ENCODE measurements at regions not wholly inside any gene's neighbourhood (a gene's known extent, or its start where the extent isn't known, plus 50 kb on each side); places are given as distances from the start of the nearest gene placed in this dataset.
A peak's percentile ranks its signal among the peaks of the same experiment; 100 is the strongest.

DNA sequence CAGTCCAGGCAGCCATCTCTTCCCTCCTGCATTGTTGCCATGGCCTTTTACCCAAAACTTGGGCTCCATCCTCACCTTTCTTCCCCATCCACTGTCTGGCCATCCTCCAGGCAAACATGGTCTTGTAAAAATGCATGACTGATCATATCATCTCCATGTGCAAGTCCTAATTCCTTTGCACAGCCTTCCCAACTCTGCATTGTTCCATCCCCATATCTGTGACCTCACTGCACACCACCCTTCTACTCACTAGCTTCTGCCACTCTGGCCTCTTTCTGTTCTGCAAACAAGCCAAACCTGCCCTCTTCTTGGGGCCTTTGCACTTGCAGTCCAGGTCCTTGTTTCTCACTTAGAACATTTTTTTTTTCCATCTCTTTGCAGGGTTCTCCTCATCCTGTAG lies 230.1 kb upstream of the GJB5 start:
- DNase-seq (ENCODE audit: low read depth), result no peak
- no peak overlapping the region for H3K4me3 ChIP-seq (ENCODE audit: low read depth, low read length)
- TF ChIP-seq, protein P1, sequence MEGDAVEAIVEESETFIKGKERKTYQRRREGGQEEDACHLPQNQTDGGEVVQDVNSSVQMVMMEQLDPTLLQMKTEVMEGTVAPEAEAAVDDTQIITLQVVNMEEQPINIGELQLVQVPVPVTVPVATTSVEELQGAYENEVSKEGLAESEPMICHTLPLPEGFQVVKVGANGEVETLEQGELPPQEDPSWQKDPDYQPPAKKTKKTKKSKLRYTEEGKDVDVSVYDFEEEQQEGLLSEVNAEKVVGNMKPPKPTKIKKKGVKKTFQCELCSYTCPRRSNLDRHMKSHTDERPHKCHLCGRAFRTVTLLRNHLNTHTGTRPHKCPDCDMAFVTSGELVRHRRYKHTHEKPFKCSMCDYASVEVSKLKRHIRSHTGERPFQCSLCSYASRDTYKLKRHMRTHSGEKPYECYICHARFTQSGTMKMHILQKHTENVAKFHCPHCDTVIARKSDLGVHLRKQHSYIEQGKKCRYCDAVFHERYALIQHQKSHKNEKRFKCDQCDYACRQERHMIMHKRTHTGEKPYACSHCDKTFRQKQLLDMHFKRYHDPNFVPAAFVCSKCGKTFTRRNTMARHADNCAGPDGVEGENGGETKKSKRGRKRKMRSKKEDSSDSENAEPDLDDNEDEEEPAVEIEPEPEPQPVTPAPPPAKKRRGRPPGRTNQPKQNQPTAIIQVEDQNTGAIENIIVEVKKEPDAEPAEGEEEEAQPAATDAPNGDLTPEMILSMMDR (conservative IDR thresholded peaks at IDR 0.05; ENCODE audit: low read depth, low read length), result no peak

DNA sequence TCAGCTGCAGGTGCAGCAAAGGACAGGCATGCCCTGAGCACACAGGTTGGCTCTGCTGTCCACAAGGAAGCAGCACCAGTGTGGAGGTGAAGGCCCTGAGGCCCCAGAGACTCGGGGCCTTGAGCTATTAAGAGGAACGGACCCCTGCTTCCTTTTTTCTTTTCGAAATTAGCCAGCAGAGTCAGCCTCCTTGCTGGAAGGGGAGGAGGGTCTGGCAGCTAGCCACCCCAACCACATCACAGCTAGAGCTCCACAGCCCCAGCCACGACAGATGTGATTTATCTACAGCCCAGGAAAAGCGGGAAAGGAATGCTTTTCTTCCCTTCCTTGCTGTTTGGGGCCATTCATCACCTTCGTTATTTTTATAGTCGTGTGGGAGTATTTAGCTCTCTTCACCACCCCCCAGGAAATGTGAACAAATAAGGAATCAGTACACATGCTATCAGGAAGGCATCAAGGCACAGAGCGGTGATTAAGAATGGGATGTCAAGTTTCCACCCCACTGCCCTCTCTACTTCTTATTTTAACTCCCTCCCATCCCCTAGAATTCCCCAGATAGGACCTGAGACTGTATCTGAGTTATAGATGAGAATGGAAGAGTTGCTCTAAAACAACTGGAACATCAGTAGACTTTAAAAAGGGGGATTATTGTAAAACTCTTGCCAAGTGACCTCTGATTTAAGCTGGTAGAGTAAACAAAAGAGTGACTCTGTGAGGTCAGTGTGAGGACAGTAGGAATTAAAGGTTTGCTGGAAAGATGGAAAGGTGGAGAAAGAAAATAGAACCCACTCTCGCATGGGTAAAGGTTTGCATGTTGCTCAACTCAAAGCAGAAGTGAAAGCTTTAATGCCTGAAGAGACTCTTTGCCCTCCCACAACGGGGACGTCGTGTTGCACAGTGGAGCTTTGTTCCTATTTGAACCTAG lies 224.7 kb upstream of the GJB5 start:
- no peak for DNase-seq (ENCODE audit: low read depth)
- TF ChIP-seq, protein P1 (conservative IDR thresholded peaks at IDR 0.05; ENCODE audit: low read depth, low read length), result no peak
- no peak overlapping the region for H3K4me3 ChIP-seq (ENCODE audit: low read depth, low read length)

DNA sequence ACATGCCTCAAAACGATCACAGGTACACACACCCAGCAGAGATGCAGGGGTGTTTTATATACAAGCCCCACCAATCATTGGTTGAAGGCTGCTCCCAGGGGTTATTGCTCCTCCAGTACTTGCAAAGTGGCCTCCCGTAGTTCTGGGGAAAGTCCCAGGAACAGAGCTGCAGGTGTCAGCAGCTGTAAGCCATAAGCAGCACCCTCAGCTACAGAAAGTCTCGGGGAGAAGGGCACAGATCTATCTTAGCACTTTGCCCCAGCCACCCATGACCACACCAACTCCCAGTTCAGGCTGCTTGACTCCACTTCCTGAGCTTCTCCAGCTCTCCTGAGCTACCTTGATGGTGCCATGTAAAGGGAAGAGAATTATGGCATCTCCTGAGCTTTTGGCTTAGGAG lies 222.7 kb upstream of the GJB5 start:
- no peak overlapping the region for H3K4me3 ChIP-seq (ENCODE audit: low read depth, low read length)
- DNase-seq (ENCODE audit: low read depth), result no peak
- TF ChIP-seq, protein P1 (conservative IDR thresholded peaks at IDR 0.05; ENCODE audit: low read depth, low read length), result no peak

DNA sequence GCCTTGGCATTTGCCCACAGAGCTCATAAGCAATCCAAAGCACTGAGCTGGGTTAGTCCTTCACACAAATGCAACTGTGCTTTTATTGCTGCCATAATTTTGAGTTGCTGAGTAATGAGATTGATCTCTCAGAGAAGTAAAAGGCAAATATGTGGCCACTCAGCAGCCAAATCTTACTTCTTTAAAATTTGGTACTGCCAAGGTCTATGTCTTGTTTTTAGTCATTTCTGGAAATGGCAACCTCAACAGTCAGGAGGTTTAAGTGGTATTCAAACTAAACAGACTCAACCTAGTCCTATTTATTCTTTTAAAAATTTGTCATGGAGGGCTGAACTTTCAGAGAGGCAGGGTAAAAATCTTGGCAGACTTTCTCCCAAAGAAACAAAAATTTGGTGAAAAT lies 216.4 kb upstream of the GJB5 start:
- no peak for DNase-seq (ENCODE audit: low read depth)
- H3K4me3 ChIP-seq (ENCODE audit: low read depth, low read length), result no peak overlapping the region
- TF ChIP-seq, protein P1 (conservative IDR thresholded peaks at IDR 0.05; ENCODE audit: low read depth, low read length), result no peak

DNA sequence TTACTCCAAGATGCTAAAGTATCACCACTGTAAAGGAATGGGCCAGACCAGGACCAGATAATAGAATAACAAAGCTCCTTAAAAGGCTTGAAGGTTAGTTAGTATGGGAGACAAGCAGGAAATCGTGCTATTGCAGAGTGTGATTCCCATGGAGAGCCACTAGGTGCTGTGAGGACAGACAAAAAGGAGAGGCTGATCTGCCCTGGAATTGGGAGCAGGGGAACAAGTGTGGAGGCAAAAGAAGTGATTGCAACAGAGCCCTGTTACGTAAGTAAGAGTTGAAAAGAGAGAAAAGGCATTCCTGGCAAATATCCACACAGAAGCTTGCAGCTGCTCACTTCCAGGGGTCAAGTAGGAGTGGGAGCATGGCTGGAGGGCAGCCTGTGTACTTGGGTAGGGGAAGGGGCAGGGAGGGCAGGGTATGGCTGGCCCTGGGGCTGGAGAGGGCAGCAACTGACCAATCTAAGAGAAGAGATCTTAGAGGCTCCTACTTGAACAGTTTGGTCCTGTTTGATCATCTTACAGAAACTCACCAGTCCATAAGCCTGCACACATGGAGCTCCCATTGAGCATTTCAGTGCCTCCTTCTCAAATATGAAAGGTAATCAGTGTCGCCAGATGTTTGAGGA lies 207.7 kb upstream of the GJB5 start:
- TF ChIP-seq, protein P1 (conservative IDR thresholded peaks at IDR 0.05; ENCODE audit: low read depth, low read length), result no peak
- peak; percentile 2 for DNase-seq (ENCODE audit: low read depth)
- no peak overlapping the region for H3K4me3 ChIP-seq (ENCODE audit: low read depth, low read length)

DNA sequence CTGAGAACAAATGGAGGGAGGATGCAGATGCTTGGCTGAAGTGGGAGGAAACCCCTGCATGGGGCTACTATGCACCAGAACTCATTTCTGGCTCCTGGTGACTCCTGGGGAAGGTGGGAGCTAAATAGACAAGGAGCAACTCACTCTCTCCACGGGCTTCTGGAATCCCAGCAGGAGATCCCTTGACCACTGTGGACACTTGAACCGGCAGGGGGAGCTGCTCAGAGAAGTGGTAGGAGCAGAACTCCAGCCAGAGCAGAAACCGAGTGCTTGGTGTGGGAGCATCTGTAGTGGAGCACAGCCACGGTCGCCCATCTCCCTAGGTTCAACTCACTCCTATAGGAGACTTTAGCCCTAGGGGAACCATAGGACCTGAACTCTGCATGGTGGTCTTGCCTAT lies 205.6 kb upstream of the GJB5 start:
- no peak overlapping the region for H3K4me3 ChIP-seq (ENCODE audit: low read depth, low read length)
- no peak for DNase-seq (ENCODE audit: low read depth)
- TF ChIP-seq, protein P1 (conservative IDR thresholded peaks at IDR 0.05; ENCODE audit: low read depth, low read length), result no peak

Measured in choroid plexus epithelial cell (primary cell).